Endothelial cell (in vitro differentiated cells): ENCODE measurements at regions not wholly inside any gene's neighbourhood (a gene's known extent, or its start where the extent isn't known, plus 50 kb on each side); places are given as distances from the start of the nearest gene placed in this dataset.
A peak's percentile ranks its signal among the peaks of the same experiment; 100 is the strongest.

ENCODE experiments used
- DNase-seq: peaks from one replicate; pipeline ENCODE4 v3.0.0; 2021; ENCODE audit warnings: low spot score
- H3K27ac Mint-ChIP-seq: one replicate; pipeline ENCODE4 v1.8.0; 2021; ENCODE audit warnings: mixed read lengths, inconsistent platforms; ENCODE audit not compliant: unreplicated experiment
- H3K27me3 Mint-ChIP-seq: one replicate; pipeline ENCODE4 v1.8.0; 2021; ENCODE audit warnings: mild to moderate bottlenecking, moderate library complexity, mixed read lengths, inconsistent platforms; ENCODE audit not compliant: unreplicated experiment
- H3K36me3 Mint-ChIP-seq: one replicate; pipeline ENCODE4 v1.8.0; 2021; ENCODE audit warnings: mild to moderate bottlenecking, low read depth, mixed read lengths, inconsistent platforms; ENCODE audit not compliant: unreplicated experiment
- H3K4me1 Mint-ChIP-seq: one replicate; pipeline ENCODE4 v1.8.0; 2021; ENCODE audit warnings: mild to moderate bottlenecking, mixed read lengths, inconsistent platforms; ENCODE audit not compliant: unreplicated experiment
- H3K4me3 Mint-ChIP-seq: one replicate; pipeline ENCODE4 v1.8.0; 2021; ENCODE audit warnings: mild to moderate bottlenecking, mixed read lengths, inconsistent platforms; ENCODE audit not compliant: unreplicated experiment
- H3K9me3 Mint-ChIP-seq: one replicate; pipeline ENCODE4 v1.8.0; 2021; ENCODE audit warnings: mixed read lengths, inconsistent platforms; ENCODE audit not compliant: unreplicated experiment
- TF ChIP-seq, protein P1 (sequence below): fragments of 200-600 bp; sonication (generic); IDR thresholded peaks from one replicate; pipeline ENCODE4 v1.5.0; 2021; ENCODE audit warnings: antibody characterized with exemption; ENCODE audit not compliant: unreplicated experiment

DNA sequence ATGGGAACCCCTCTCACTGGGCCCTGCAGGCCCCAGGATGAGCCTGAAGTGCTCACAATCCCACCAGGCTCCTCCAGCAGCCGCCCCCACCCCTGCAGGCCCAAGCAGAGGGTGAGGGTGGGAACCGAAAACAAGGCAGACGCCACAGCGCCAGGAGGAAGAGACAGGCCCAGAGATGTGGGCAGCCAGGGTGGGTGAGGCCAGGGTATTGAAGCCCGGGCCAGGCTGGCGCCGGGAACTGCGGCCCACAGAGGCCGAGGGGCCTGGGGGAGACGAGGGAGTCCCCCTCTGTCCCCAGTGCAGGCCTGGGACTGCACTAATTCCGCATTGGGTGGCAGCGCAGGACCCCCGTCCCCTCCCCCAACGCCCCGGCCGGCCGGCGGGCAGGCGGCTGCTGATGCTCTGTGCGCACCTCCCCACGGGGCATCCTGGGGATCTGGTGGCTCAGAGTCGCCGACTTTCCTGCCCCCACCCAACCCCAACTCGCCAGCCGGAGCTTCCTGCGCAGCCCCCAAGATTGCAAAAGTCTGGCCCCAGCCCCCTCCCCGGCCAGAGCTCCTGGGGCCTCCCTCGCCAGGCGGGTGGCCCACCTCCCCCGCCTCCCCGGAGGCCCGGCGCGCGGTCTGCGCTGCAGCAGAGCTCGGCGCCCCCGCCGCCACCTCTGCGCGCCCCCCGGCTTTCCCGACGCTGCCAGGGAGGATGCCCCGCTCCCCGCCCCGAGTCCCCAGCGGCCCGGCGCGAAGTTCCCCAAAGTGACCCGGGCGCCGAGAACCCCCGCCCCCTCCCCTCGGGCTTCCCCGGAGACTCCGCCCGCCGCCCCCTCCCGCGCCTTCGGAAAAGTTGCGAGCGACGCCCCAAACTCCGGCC lies 107.8 kb downstream of the ENGASE start:
- Mint-ChIP-seq H3K27ac (no peak overlapping the region), H3K4me1 (no peaks in the 10 kb centered on the region), H3K9me3 (no peaks in the 10 kb centered on the region), H3K36me3 (no peaks in the 10 kb centered on the region), H3K4me3 (peak overlapping the region; percentile 54), H3K27me3 (peaks cover 14% of the 10 kb centered on the region)
- no peak for DNase-seq
- TF ChIP-seq, protein P1, sequence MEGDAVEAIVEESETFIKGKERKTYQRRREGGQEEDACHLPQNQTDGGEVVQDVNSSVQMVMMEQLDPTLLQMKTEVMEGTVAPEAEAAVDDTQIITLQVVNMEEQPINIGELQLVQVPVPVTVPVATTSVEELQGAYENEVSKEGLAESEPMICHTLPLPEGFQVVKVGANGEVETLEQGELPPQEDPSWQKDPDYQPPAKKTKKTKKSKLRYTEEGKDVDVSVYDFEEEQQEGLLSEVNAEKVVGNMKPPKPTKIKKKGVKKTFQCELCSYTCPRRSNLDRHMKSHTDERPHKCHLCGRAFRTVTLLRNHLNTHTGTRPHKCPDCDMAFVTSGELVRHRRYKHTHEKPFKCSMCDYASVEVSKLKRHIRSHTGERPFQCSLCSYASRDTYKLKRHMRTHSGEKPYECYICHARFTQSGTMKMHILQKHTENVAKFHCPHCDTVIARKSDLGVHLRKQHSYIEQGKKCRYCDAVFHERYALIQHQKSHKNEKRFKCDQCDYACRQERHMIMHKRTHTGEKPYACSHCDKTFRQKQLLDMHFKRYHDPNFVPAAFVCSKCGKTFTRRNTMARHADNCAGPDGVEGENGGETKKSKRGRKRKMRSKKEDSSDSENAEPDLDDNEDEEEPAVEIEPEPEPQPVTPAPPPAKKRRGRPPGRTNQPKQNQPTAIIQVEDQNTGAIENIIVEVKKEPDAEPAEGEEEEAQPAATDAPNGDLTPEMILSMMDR, result no peak

DNA sequence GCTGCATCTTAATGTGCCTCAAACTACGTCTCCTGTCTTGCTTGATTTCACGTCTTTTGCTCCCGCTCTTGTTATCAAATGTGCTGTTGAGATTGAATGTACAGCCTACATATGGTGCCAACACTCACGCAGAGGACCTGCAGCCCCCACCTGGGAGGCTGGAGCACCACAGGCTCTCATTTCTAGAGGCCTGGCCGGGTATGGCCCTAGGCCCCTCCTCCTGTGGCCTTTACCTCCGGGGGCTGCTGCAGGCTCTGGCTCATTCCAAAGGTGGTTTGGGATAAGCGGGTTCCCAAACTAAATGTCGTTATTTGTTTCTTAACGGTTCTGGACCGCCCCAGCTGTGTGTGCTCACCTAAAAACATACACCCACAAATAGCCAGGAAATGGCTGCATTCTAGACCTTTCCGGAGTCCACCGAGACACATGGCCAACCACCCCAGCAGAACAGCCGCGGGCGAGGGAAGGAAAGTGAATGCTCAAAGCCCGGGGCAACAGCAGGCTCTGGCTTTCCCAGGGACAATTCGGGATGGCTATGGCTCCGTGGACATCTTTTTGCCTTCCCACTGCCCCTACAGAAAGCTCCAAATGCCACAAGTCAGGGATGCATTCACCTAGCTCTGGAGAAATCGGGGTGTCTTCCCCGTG lies 105.9 kb downstream of the ENGASE start:
- Mint-ChIP-seq H3K4me3 (no peak overlapping the region), H3K27ac (no peak overlapping the region), H3K9me3 (no peaks in the 10 kb centered on the region), H3K4me1 (no peaks in the 10 kb centered on the region), H3K36me3 (no peaks in the 10 kb centered on the region), H3K27me3 (peaks cover 11% of the 10 kb centered on the region)
- DNase-seq, result no peak
- TF ChIP-seq, protein P1, result no peak

DNA sequence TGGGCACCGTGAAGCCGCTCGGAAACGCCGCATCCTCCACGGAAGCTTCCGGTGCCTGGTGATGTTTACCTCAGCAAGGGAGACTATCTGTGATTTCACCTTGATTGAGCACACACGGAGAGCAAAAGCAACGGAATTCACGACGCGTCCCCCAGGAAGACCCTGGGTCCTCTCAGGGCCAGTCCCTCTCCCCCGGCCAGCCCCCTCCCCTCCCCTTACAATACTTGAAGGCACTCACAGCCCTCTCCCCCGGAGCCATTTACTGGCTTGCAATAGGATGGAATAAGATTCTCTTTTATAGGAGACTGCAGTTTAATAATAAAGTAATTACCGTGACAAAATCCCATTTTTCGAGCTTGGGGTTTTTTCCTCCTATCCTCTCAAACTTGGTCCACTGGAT lies 104.7 kb downstream of the ENGASE start:
- no peaks in the 10 kb centered on the region for H3K9me3 Mint-ChIP-seq
- H3K4me1 Mint-ChIP-seq, result no peaks in the 10 kb centered on the region
- no peak for DNase-seq
- no peak overlapping the region for H3K4me3 Mint-ChIP-seq
- TF ChIP-seq, protein P1, result no peak
- H3K27ac Mint-ChIP-seq, result no peak overlapping the region
- no peaks in the 10 kb centered on the region for H3K36me3 Mint-ChIP-seq
- peaks cover 8% of the 10 kb centered on the region for H3K27me3 Mint-ChIP-seq

DNA sequence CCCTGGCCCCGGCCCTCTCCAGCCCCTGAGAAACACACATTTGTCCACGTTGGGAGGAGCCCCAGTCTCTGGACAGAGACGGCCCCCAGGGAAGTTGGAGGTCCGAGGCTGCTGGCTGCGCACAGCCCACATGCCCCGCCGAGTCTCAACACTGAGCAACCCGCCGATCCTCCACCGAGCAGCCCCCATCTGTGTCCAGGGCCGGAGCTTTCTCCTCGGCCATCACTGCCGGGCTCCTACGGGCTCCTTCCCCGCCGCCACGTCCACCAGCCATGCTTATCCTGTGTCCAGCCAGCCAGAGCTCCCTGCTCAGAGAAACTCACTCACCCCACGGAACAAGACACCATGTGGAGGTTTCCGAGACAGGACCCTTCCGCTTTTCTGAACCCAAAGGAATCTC lies 103.3 kb downstream of the ENGASE start:
- TF ChIP-seq, protein P1, result no peak
- Mint-ChIP-seq H3K4me1 (no peaks in the 10 kb centered on the region), H3K27me3 (peaks cover 8% of the 10 kb centered on the region), H3K27ac (no peak overlapping the region), H3K9me3 (no peaks in the 10 kb centered on the region), H3K36me3 (no peaks in the 10 kb centered on the region), H3K4me3 (no peak overlapping the region)
- no peak for DNase-seq
